ENCODE measurements at regions not wholly inside any gene's neighbourhood (a gene's known extent, or its start where the extent isn't known, plus 50 kb on each side); places are given as distances from the start of the nearest gene placed in this dataset.

GRCh38 chr3:46124216-46125177 lies 83.6 kb downstream of the CCR1 start:
- H3K4me3 ChIP-seq (ENCODE audit: low read depth, low read length): no peak overlapping the region
- TF ChIP-seq CTCF (IDR thresholded peaks at IDR 0.05; ENCODE audit: control insufficient read depth, extremely low read depth, insufficient read depth): no peak
- no peak for DNase-seq (ENCODE audit: low read depth)

- H3K4me3 ChIP-seq (ENCODE audit: low read depth, low read length): no peak overlapping the region
- no peak for TF ChIP-seq CTCF (IDR thresholded peaks at IDR 0.05; ENCODE audit: control insufficient read depth, extremely low read depth, insufficient read depth)
- no peak for DNase-seq (ENCODE audit: low read depth)
Observed at GRCh38 chr3:46123646-46124045, 84.5 kb downstream of the CCR1 start.

GRCh38 chr3:46122091-46122490 lies 86.0 kb downstream of the CCR1 start:
- no peak for DNase-seq (ENCODE audit: low read depth)

GRCh38 chr3:46120983-46121382 lies 87.1 kb downstream of the CCR1 start:
- TF ChIP-seq CTCF (IDR thresholded peaks at IDR 0.05; ENCODE audit: control insufficient read depth, extremely low read depth, insufficient read depth): no peak
- DNase-seq (ENCODE audit: low read depth): no peak
- H3K4me3 ChIP-seq (ENCODE audit: low read depth, low read length): no peak overlapping the region

More at GRCh38 chr3:46122091-46122490, 86.0 kb downstream of the CCR1 start:
- no peak overlapping the region for H3K4me3 ChIP-seq (ENCODE audit: low read depth, low read length)
- TF ChIP-seq CTCF (IDR thresholded peaks at IDR 0.05; ENCODE audit: control insufficient read depth, extremely low read depth, insufficient read depth): no peak

GRCh38 chr3:46119709-46120498 lies 88.2 kb downstream of the CCR1 start:
- DNase-seq (ENCODE audit: low read depth): no peak
- TF ChIP-seq CTCF (IDR thresholded peaks at IDR 0.05; ENCODE audit: control insufficient read depth, extremely low read depth, insufficient read depth): no peak

GRCh38 chr3:46119253-46119652 lies 88.9 kb downstream of the CCR1 start:
- DNase-seq (ENCODE audit: low read depth): no peak
- H3K4me3 ChIP-seq (ENCODE audit: low read depth, low read length): no peak overlapping the region
- TF ChIP-seq CTCF (IDR thresholded peaks at IDR 0.05; ENCODE audit: control insufficient read depth, extremely low read depth, insufficient read depth): no peak

More at GRCh38 chr3:46119709-46120498, 88.2 kb downstream of the CCR1 start:
- H3K4me3 ChIP-seq (ENCODE audit: low read depth, low read length): no peak overlapping the region

Data from LNCaP clone FGC (cell line).